ENCODE measurements at regions not wholly inside any gene's neighbourhood (a gene's known extent, or its start where the extent isn't known, plus 50 kb on each side); places are given as distances from the start of the nearest gene placed in this dataset.

GRCh38 chr10:83647526-83647925 lies 491.8 kb upstream of the GHITM start (continued):
- TF ChIP-seq CHD7 (IDR thresholded peaks at IDR 0.05; ENCODE audit: insufficient replicate concordance, low read length) = no peak
- TF ChIP-seq FOSL1 (IDR thresholded peaks at IDR 0.05; ENCODE audit: insufficient read depth, low read depth, low read length) = no peak
- no peak for TF ChIP-seq SP4 (IDR thresholded peaks at IDR 0.05; ENCODE audit: low read length)
- no peak for TF ChIP-seq CTCF (IDR thresholded peaks at IDR 0.05; ENCODE audit: control extremely low read depth in 1 of 3, insufficient read depth in 1 of 3, low read depth in 1 of 3, low read length in 3 of 3)
- TF ChIP-seq BACH1 (IDR thresholded peaks at IDR 0.05; ENCODE audit: low read length) = no peak
- TF ChIP-seq JUN (IDR thresholded peaks at IDR 0.05; ENCODE audit: low read depth, low read length) = no peak
- TF ChIP-seq NANOG (IDR thresholded peaks at IDR 0.05; ENCODE audit: insufficient read depth, low read depth, low read length, poor library complexity, severe bottlenecking) = no peak
